ENCODE measurements at regions not wholly inside any gene's neighbourhood (a gene's known extent, or its start where the extent isn't known, plus 50 kb on each side); places are given as distances from the start of the nearest gene placed in this dataset.

DNA sequence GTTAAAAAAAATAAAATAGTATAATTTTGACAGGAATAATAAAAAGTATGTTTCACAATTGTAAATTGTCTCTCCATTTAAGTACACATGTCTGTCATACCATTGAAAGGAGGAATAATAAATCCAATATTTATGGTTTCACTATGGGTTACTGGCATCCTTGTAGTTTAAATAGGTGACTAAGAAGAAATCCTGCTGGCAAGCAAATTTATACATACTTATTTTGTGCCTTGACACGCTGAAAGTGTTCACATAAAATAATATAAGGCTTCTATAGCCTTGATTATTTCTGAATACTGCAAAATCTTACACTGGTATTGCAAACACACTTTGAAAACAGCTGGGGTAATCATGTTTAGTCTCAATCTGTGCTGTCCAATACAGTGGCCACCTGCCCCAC lies 138.3 kb upstream of the ETAA1 start:
- Histone ChIP-seq H3K4me2 (no peak overlapping the region), H2AFZ (no peak overlapping the region), H3F3A (ENCODE audit: insufficient read depth, low read depth) (peaks cover 30% of the 10 kb centered on the region), H3K79me2 (ENCODE audit: low read depth) (no peaks in the 10 kb centered on the region), H3K4me3 (no peak overlapping the region), H3K27ac (peak overlapping the region; percentile 63), H3K27me3 (ENCODE audit: insufficient read depth, low read depth) (no peaks in the 10 kb centered on the region), H3K36me3 (ENCODE audit: low read depth) (no peaks in the 10 kb centered on the region), H3K9me2 (ENCODE audit: insufficient read depth) (no peaks in the 10 kb centered on the region; the same call in 1 of the 2 replicates), H3K4me1 (replicated peaks; ENCODE audit: insufficient read depth) (peaks cover 43% of the 10 kb centered on the region), H4K20me1 (ENCODE audit: insufficient read depth) (no peaks in the 10 kb centered on the region), H3K9me3 (ENCODE audit: insufficient read depth, low read depth) (no peaks in the 10 kb centered on the region)
- intact Hi-C loops (cut with micrococcal nuclease; ENCODE audit: unreplicated experiment): loop anchor here (1.0 kb wide), 1 partner anchor 31 kb away; no protein-coding TSS in a partner anchor
- TF ChIP-seq EZH2 (IDR thresholded peaks at IDR 0.05; ENCODE audit: low read depth) (no peak), CTCF (conservative IDR thresholded peaks at IDR 0.05) (no peak)
- ChIA-PET POLR2A (ENCODE audit: unreplicated experiment) (no interaction called here), CTCF (no interaction called here)
- no TSS peak for BruUV-seq (replicated peaks)
- DNase-seq: no peak

DNA sequence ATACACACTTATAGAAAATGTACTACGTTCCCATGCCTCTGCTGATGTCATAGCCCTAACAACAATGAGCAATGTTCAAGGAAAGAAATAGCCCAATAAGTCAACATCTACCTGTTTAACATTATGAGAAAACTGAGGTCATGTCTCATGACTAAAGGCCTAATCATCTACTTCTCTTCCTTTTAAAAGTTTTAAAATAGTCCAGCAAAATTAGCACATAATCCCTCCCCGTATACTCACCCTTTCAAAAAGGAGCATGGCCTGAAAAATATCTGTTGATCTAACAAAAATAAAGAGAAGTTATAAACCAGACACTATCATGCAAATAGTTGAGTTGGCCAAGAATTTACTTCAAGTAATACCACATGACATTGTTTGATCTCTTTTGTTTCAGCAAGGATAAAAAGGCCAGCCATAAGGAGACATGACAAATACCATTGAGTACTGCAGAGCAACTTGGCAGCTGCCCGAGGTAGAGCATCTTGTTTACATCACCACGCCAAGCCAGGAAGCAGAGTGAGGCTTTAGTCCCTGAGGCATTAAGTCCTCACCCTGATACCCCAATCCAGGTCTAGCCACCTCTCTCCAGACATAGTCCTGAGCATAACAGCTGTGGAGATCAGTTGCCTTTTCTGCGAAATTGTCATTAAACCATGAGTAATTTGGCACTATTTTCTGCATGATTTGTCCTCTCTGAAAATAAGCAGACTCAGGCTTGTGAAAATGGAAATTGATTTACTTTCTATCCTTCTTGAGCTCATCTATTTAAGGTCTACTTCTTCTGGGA lies 137.4 kb upstream of the ETAA1 start:
- Histone ChIP-seq H2AFZ (no peak overlapping the region; the same call in 1 of the 2 replicates), H3K79me2 (ENCODE audit: low read depth) (no peaks in the 10 kb centered on the region), H3K36me3 (ENCODE audit: low read depth) (no peaks in the 10 kb centered on the region), H3F3A (ENCODE audit: insufficient read depth, low read depth) (peaks cover 30% of the 10 kb centered on the region), H4K20me1 (ENCODE audit: insufficient read depth) (no peaks in the 10 kb centered on the region), H3K4me1 (replicated peaks; ENCODE audit: insufficient read depth) (peaks cover 43% of the 10 kb centered on the region), H3K9me3 (ENCODE audit: insufficient read depth, low read depth) (no peaks in the 10 kb centered on the region), H3K4me3 (no peak overlapping the region), H3K4me2 (peak overlapping the region; percentile 27), H3K9me2 (ENCODE audit: insufficient read depth) (no peaks in the 10 kb centered on the region; the same call in 1 of the 2 replicates), H3K27ac (peak overlapping the region; percentile 63), H3K27me3 (ENCODE audit: insufficient read depth, low read depth) (no peaks in the 10 kb centered on the region)
- intact Hi-C loops (cut with micrococcal nuclease; ENCODE audit: unreplicated experiment): loop anchor here (1.0 kb wide), 2 partner anchors 31 to 138 kb away; partner anchors contain the start of gene ETAA1
- ChIA-PET CTCF (no interaction called here), POLR2A (ENCODE audit: unreplicated experiment) (interaction anchor here (0.5 kb wide), 1 partner anchor 925 kb away, joined by 4 read pairs; no protein-coding TSS in a partner anchor)
- no peak for TF ChIP-seq EZH2 (IDR thresholded peaks at IDR 0.05; ENCODE audit: low read depth)
- no peak for TF ChIP-seq CTCF (conservative IDR thresholded peaks at IDR 0.05)
- peak; percentile 45 to 87 for DNase-seq
- no TSS peak for BruUV-seq (replicated peaks)

DNA sequence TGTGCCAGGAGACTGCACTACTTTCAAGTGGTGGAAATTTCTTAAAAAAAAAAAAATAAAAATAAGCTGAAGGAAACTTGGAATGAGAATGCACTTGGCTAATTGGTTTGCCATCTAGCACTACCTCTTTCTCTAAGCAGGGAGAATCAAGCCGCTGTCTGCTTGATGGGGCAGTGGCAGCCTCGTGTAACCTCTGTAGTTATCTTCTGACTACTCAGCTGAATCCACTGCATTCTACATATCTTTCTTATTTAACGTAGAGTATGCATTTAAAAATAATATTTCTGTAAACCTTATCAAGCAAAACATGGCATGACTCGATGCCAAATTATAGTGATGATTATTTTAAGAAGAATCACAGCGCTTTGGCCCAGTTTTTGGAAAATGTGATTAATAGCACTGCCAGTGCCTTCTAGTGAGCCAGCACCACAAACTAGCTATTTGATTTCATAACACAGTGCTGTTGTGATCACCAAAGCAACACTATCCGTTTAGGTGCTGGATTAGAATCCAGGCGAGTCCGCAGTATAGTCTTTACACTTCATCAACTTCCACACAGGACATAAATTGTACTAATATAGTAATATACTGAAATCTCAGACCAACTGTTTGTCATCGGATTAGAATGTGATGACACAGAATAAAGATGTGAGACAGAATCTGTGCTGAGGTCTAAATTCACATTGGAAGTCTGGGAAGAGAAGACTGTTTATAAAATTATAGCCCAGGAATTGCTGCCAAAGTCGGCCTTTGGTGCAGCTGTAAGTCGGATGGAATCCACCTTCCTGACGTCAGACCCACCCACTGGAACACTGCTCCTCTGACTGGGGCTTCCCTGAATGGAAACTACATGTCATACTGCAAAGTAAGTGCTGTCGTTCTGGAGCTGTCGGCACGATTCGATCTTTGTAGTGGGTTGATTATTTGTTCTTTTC lies 136.5 kb upstream of the ETAA1 start:
- Histone ChIP-seq H3K4me2 (peak overlapping the region; percentile 27), H3F3A (ENCODE audit: insufficient read depth, low read depth) (peaks cover 30% of the 10 kb centered on the region), H3K4me3 (no peak overlapping the region), H3K9me3 (ENCODE audit: insufficient read depth, low read depth) (no peaks in the 10 kb centered on the region), H3K79me2 (ENCODE audit: low read depth) (no peaks in the 10 kb centered on the region), H3K9me2 (ENCODE audit: insufficient read depth) (no peaks in the 10 kb centered on the region; the same call in 1 of the 2 replicates), H3K27ac (peak overlapping the region; percentile 63), H4K20me1 (ENCODE audit: insufficient read depth) (no peaks in the 10 kb centered on the region), H3K4me1 (replicated peaks; ENCODE audit: insufficient read depth) (peaks cover 41% of the 10 kb centered on the region), H3K27me3 (ENCODE audit: insufficient read depth, low read depth) (no peaks in the 10 kb centered on the region), H2AFZ (no peak overlapping the region; the same call in 1 of the 2 replicates), H3K36me3 (ENCODE audit: low read depth) (no peaks in the 10 kb centered on the region)
- CTCF ChIA-PET: no interaction called here
- intact Hi-C loops (cut with micrococcal nuclease; ENCODE audit: unreplicated experiment): loop anchor here (1.0 kb wide), 1 partner anchor 137 kb away; the partner anchor contains the start of gene ETAA1
- POLR2A ChIA-PET (ENCODE audit: unreplicated experiment): interaction anchor here (0.5 to 0.6 kb wide), 2 partner anchors 602 to 925 kb away, joined by 3 to 4 read pairs; no protein-coding TSS in a partner anchor
- TF ChIP-seq CTCF (conservative IDR thresholded peaks at IDR 0.05) (no peak), EZH2 (IDR thresholded peaks at IDR 0.05; ENCODE audit: low read depth) (no peak)
- no peak for DNase-seq
- no TSS peak for BruUV-seq (replicated peaks)
